UCSD-AML1 (cell line): ENCODE measurements at regions not wholly inside any gene's neighbourhood (a gene's known extent, or its start where the extent isn't known, plus 50 kb on each side); places are given as distances from the start of the nearest gene placed in this dataset.
A peak's percentile ranks its signal among the peaks of the same experiment; 100 is the strongest.

ENCODE experiments used
- DNase-seq: peaks from one replicate; lab custom pipeline; 2025; ENCODE audit not compliant: unreplicated experiment; lab: John Stamatoyannopoulos, UW

DNA sequence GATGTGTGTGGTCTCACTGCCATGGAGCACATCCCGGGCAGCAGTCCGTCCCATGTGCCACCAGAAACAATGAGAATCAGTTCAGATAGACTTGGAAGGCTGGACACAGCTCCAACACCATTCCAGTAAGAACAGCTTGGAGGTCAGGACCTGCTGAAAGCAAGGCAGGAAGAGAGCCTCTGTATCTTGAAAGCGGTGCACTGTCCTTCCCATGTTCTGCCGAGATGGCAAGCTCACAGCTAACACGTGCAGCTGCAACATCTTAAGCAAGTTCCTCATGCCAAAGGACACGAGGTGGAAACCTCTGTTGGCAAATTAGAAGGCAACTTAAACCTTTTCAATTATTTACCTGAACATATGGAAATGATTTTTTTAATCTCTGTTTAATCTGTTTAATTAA, 175.4 kb downstream of the DLEU7 start:
- no peak for DNase-seq

- no peak for DNase-seq
Measured at GRCh38 chr13:50668691-50669271, 174.7 kb downstream of the DLEU7 start.

DNA sequence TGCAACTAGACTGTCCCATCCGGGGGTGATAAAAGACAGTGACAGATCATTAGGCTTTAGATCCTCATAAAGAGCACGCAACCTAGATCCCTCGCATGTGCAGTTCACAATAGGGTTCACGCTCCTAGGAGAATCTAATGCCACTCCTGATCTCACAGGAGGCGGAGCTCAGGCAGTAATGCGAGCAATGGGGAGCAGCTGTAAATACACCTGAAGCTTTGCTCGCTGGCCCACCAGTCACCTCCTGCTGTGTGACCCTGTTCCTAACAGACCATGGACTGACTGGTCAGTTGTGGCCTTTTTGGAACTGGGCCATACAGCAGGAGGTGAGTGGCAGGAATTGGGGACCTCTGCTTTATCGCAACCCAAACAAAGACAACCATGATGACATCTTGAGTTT, 173.2 kb downstream of the DLEU7 start:
- no peak for DNase-seq

- DNase-seq = no peak
Measured at GRCh38 chr13:50670847-50671496, 172.5 kb downstream of the DLEU7 start.

DNA sequence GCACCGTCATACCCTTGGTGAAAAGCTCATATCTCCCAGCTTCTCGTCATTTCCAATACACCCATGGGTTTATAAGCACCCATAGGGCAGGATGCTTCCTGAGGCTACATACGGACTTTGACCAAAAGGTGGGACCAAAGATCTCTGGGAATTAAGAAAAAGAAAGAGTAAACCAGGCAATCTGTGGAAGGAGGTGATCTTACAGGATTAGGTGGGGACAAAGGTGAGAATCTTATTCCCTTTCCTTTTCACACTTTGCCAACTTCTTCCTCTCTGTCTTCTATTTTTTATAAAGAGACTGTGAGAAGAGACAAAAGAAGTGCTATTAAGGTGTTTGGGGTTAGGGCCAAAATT, 172.0 kb downstream of the DLEU7 start:
- no peak for DNase-seq

- DNase-seq = no peak
Measured at GRCh38 chr13:50672025-50672424, 171.5 kb downstream of the DLEU7 start.

DNA sequence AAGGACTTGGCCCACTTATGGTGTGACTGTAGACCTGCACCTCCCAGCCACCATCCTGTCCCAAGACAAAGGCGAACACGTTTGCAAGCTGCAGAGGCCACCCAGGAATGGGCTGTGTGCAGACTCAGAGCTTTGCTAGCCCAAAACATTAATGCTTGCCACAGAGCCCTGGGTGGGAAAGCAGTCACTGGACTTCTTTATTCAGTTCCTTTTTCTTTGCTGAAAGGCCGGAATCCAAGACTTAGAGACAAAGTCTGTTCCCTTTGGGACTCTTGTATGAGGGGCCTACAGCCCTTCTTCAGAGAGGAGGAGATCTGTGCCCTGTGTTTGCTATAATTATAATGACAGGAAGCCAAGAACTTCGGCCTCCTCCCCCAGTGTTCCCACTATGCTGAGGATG, 167.8 kb downstream of the DLEU7 start:
- DNase-seq = no peak

DNA sequence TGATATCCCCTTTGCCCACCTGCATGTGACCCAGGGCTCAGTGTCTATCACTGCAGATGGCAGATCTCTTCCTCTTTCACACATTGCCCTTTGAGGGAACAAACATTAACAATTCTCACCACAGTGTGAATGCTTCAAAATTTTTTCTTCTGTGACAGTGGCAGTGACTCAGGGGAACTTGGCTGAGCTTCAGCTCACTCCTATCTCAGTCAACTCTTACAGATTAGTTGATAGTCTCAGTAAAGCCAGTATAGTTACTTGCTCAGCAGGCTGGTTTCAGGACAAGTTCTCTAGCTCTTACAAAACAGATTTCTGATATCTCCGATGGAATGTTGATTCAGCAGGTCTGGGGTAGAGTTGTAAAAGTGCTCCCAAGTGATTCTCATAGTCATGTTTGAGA, 166.9 kb downstream of the DLEU7 start:
- no peak for DNase-seq

- no peak for DNase-seq
Measured at GRCh38 chr13:50677258-50677657, 166.2 kb downstream of the DLEU7 start.

DNA sequence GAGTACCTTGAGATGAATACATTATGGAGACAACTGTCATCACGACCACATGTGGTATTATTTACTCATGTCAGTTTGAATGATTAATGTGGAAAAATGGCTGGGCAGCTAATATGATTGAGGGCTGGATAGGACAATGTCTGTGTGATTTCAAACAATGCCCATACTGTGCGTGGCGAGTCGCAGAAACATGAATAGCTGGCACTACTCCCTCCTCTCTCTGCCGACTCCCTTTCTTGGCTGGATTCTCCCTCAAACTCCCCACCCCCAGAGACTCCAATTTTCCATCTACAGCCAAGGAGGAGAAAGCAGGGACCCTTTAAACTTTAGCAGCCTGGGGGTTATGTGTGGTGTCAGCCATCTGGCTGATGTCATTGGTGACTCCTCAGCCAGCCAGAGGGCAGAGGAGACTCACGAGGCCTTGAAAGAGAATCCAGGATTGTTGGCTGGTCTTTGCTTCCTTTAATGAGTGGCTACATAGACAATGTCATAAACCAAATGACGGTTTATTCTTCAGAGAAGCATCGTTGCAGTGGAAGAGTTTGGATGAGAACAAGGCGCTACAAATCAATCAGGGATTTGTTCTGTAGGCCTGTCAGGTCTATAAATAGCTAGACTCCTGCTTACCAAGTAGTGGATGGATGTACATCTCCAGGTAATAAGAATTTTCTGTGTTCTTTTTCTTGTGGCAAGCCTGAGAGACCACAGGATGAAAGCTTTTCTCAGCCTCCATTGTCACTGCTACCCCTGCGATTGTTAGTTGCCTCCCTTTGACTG, 165.6 kb downstream of the DLEU7 start:
- no peak for DNase-seq

GRCh38 chr13:50678464-50679162, 164.9 kb downstream of the DLEU7 start:
- no peak for DNase-seq

DNA sequence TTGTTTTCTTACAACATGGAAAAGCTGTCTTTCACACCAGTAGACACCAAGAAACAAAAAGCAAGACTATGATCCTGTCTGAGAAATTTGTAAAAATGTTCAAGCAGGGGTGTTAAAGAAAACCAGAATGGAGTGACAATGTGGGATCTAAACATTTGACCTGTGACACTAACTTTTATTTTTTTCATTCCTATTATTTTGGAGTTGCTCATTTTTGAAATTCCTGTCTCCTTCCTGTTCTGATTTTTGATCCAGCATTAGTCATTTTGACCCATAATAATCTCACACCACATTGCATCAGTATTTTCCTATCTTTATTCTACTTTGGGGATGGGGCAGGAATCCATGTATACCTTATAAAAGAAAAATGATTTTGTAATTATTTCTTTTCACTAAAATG, 164.2 kb downstream of the DLEU7 start:
- DNase-seq = no peak

DNA sequence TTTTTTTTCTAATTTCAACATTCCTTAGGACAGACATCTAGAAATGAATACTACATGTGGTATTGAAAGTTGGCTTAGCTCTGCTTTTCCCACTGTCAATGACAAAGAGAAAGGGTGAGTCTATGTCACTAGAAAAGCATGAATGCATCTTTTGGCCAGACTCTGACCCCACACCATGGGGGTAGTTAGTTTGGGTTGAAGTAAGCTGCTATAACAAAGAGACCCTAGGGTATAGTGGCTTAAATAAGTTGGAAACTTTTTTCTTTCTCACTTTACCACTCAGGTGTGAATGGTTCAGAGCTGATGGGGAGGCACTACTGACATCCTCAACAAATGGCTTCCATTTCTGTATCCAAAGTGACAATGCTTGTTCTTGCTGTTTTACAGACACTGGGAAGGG, 161.5 kb downstream of the DLEU7 start:
- DNase-seq = no peak

DNA sequence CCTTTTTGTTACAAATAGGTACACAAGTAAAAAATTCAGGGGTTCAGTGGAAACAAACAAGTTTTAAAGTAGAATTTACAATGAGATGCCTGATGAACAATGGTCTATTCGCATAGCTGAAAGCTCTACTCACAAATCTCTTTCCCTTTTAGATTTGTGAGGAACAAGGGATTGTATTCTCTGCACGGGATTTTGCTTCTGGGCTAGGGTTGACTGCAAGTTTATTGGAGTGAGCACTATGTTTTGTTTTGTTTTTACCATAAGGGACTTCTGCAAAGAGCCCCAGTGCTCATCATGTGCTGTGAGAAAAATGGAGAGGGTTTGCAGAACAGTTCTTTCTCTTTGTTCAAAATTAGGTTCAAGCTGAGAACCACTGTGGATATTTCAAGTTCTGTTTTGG, 160.5 kb downstream of the DLEU7 start:
- no peak for DNase-seq

DNA sequence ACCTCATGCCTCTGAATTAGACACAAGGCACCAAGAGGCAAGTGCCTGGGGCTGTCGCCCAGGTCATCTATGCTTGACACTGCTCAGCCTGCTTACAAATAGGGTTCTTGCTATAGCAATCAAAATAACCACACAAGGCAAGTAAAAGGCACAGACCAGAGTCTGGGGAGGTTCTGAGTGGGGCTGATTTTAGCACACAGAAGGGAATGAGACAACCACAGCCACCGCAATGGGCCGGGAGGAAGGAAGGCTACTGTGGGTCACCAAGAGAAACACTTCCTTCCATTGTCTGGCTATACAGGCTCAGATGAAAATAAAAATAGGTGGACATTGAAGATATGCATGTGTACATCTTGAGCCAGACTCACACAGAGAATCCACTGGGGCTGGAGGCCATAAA, 159.1 kb downstream of the DLEU7 start:
- DNase-seq = peak; percentile 78

DNA sequence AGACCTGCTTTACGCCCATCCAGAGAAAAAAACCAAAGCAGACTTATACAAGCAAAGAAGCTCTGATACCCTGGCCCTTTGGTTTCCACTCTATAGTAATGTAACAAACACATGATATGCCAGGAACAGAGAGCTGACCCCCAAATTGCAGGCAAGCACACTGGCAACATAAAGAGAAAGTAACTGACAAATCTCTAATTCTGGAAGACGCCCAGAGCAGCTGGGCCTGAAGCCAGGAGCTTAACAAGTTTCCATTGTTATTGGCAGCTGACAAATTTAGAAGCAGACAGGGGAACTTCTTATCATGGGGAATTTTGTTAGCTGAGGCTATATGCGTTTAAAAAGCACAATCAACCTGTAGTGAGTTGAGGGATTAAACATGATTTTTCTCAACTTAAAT, 158.0 kb downstream of the DLEU7 start:
- no peak for DNase-seq

GRCh38 chr13:50685956-50686355, 157.5 kb downstream of the DLEU7 start:
- DNase-seq = no peak

DNA sequence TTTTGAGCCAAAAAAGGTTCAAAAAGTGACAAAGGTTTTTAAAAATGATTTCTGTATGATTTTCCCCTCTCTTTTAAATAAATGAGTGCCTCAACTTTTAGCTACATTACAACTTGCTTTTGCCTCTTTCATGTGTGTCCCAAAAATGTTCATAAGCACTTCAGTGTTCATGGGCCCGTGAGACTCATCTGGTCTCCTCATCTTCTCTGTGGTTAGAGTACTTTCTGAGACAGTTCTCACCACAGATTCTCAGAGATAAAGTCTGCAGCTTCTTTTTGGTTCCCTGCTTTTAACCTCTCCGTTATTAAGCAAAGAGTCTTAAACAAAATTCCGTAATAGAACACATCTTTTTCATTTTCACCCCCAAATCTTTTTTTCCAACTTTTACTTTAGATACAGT, 156.9 kb downstream of the DLEU7 start:
- DNase-seq = no peak

GRCh38 chr13:50687545-50687944, 155.9 kb downstream of the DLEU7 start:
- DNase-seq = no peak

DNA sequence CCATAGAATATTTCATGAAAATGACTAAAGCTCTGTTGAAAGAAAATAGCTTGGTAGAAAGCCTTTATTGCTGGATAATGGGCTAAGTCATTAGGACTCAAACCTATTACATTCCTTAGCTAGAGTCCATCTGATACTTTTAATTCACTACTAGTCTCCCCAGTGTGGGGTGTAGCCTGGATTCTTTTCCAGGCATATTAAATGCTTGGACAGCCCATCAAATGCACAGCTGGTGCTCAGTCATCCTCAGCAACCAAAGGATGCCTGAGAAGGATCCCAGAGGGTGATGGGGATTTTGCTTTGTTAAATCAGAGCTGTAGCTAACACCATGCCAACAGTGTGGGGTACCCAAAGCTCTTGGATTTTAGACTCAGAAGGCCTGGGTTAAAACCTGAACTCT, 153.5 kb downstream of the DLEU7 start:
- DNase-seq = no peak

DNA sequence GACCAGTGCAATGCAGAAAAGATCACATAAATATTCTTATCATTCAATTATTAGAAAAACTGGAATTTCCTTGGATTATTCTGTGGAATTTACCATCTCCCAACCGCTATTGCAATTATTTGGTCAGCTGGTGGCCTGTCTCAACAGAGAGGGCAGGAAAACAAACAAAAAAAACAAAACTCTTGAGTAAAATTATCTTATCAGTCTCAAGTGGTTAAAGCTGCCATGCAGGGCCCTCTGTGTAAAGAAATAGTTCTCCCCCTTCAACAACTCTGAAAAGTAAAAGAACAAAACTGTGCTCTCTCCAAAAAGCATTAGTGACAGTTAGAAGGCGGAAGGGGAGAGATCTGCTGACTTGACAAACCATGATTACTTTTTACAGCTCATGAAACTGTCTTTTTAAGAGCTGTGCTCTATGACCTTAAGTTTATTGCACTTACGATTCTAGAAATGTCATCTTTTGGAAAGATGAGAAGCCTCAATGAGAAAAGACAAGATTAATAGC, 152.3 kb downstream of the DLEU7 start:
- no peak for DNase-seq
